ENCODE measurements at regions not wholly inside any gene's neighbourhood (a gene's known extent, or its start where the extent isn't known, plus 50 kb on each side); places are given as distances from the start of the nearest gene placed in this dataset.

- TF ChIP-seq, protein P1, sequence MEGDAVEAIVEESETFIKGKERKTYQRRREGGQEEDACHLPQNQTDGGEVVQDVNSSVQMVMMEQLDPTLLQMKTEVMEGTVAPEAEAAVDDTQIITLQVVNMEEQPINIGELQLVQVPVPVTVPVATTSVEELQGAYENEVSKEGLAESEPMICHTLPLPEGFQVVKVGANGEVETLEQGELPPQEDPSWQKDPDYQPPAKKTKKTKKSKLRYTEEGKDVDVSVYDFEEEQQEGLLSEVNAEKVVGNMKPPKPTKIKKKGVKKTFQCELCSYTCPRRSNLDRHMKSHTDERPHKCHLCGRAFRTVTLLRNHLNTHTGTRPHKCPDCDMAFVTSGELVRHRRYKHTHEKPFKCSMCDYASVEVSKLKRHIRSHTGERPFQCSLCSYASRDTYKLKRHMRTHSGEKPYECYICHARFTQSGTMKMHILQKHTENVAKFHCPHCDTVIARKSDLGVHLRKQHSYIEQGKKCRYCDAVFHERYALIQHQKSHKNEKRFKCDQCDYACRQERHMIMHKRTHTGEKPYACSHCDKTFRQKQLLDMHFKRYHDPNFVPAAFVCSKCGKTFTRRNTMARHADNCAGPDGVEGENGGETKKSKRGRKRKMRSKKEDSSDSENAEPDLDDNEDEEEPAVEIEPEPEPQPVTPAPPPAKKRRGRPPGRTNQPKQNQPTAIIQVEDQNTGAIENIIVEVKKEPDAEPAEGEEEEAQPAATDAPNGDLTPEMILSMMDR (IDR thresholded peaks at IDR 0.05; ENCODE audit: borderline replicate concordance, control extremely low read depth, extremely low read depth, insufficient read depth, missing control alignments) = no peak
- no peak for DNase-seq (ENCODE audit: low spot score)
- in situ Hi-C loops (cut with MboI; ENCODE audit: low sequenced_read_pairs, unreplicated experiment) = loop anchor here (10.0 to 25.0 kb wide), 2 partner anchors 171 to 388 kb away; no protein-coding TSS in a partner anchor
Measured at GRCh38 chr12:76623931-76624330, 64.4 kb upstream of the OSBPL8 start.

- no peak for DNase-seq (ENCODE audit: low spot score)
- in situ Hi-C loops (cut with MboI; ENCODE audit: low sequenced_read_pairs, unreplicated experiment) = loop anchor here (10.0 kb wide), 1 partner anchor 167 kb away; no protein-coding TSS in a partner anchor
Measured at GRCh38 chr12:76627346-76628135, 68.0 kb upstream of the OSBPL8 start.

GRCh38 chr12:76628745-76629144 is 69.2 kb upstream of the OSBPL8 start:
- TF ChIP-seq, protein P1 (IDR thresholded peaks at IDR 0.05; ENCODE audit: borderline replicate concordance, control extremely low read depth, extremely low read depth, insufficient read depth, missing control alignments) = no peak
- DNase-seq (ENCODE audit: low spot score) = no peak
- in situ Hi-C loops (cut with MboI; ENCODE audit: low sequenced_read_pairs, unreplicated experiment) = loop anchor here (10.0 kb wide), 1 partner anchor 166 kb away; no protein-coding TSS in a partner anchor

More at GRCh38 chr12:76627346-76628135, 68.0 kb upstream of the OSBPL8 start:
- TF ChIP-seq, protein P1 (IDR thresholded peaks at IDR 0.05; ENCODE audit: borderline replicate concordance, control extremely low read depth, extremely low read depth, insufficient read depth, missing control alignments) = no peak

DNA sequence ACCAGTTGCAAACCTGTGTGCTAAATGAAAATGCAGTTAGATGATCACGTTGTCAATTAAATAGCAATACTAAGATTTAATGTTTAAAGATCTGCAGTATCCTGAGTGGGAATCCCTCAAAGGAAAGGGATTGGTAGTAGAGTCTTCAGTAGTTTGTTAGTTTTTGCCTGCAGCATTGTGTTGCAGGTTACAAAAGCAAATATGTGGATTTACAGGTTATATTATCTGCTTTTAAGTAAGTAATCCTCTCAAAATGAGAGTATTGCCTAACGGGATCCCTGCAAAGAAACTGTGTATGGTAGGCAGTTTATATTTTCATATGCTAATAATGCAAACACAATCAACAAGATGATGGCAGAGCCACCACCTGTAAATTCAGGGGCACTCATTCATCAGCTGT is 72.2 kb upstream of the OSBPL8 start:
- no peak for DNase-seq (ENCODE audit: low spot score)
- in situ Hi-C loops (cut with MboI; ENCODE audit: low sequenced_read_pairs, unreplicated experiment) = no loop called here

GRCh38 chr12:76633415-76633814 is 73.8 kb upstream of the OSBPL8 start:
- no peak for DNase-seq (ENCODE audit: low spot score)
- in situ Hi-C loops (cut with MboI; ENCODE audit: low sequenced_read_pairs, unreplicated experiment) = no loop called here

More for the DNA sequence above, 72.2 kb upstream of the OSBPL8 start:
- TF ChIP-seq, protein P1 (IDR thresholded peaks at IDR 0.05; ENCODE audit: borderline replicate concordance, control extremely low read depth, extremely low read depth, insufficient read depth, missing control alignments) = no peak

GRCh38 chr12:76634133-76634532 is 74.6 kb upstream of the OSBPL8 start:
- TF ChIP-seq, protein P1 (IDR thresholded peaks at IDR 0.05; ENCODE audit: borderline replicate concordance, control extremely low read depth, extremely low read depth, insufficient read depth, missing control alignments) = no peak
- DNase-seq (ENCODE audit: low spot score) = no peak
- in situ Hi-C loops (cut with MboI; ENCODE audit: low sequenced_read_pairs, unreplicated experiment) = no loop called here

More at GRCh38 chr12:76633415-76633814, 73.8 kb upstream of the OSBPL8 start:
- TF ChIP-seq, protein P1 (IDR thresholded peaks at IDR 0.05; ENCODE audit: borderline replicate concordance, control extremely low read depth, extremely low read depth, insufficient read depth, missing control alignments) = no peak
